BJ (cell line): ENCODE measurements at regions not wholly inside any gene's neighbourhood (a gene's known extent, or its start where the extent isn't known, plus 50 kb on each side); places are given as distances from the start of the nearest gene placed in this dataset.

Source experiments
- CTCF ChIA-PET: fragments of 350-600 bp; formaldehyde crosslinking; extraction: SDS; loops from one replicate; lab custom pipeline; 2021; ENCODE audit warnings: antibody characterized with exemption, inconsistent platforms; lab: Yijun Ruan, JAX
- POLR2A ChIA-PET: fragments of 300-600 bp; sonication (Branson Sonifier 250); formaldehyde crosslinking; extraction: SDS; loops from one replicate; lab custom pipeline; 2021; ENCODE audit warnings: antibody characterized with exemption; lab: Charles Lee
- DNase-seq: peaks from one replicate; pipeline ENCODE4 v3.0.0-alpha.2; 2011; ENCODE audit warnings: low read depth
- H3K27me3 ChIP-seq: 2 replicates; pipeline ENCODE4 v1.6.0; 2011; ENCODE audit warnings: low read length; ENCODE audit not compliant: control insufficient read depth, insufficient read depth
- H3K36me3 ChIP-seq: 2 replicates; pipeline ENCODE4 v1.5.1; 2011; ENCODE audit warnings: low read length; ENCODE audit not compliant: control insufficient read depth, insufficient read depth
- H3K4me3 ChIP-seq: 2 replicates; pipeline ENCODE4 v1.5.1; 2011; ENCODE audit warnings: low read depth, mild to moderate bottlenecking, control low read depth, low read length
- TF ChIP-seq, protein P1 (sequence below): IDR thresholded peaks from 2 replicates; pipeline ENCODE4 v1.5.1; 2011; ENCODE audit warnings: low read depth, mild to moderate bottlenecking, control low read depth, inconsistent platforms, low read length, moderate library complexity; ENCODE audit not compliant: insufficient read depth

DNA sequence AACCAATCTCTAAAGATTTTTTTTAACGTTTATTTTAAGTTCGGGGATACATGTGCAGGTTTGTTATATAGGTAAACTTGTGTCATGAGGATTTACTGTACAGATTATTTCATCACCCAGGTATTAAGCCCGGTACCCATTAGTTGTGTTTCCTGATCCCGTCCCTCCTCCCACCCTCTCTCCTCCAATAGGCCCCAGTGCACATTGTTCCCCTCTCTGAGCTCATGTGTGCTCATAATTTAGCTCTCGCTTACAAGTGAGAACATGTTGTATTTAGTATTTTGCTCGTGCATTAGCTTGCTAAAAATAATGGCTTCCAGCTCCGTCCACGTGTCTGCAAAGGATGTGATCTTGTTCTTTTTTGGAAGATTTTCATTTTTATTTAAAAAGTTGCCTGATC, 2309.4 kb upstream of the AGA start:
- H3K4me3 ChIP-seq, result no peak overlapping the region
- ChIA-PET CTCF (no interaction called here), POLR2A (no interaction called here)
- TF ChIP-seq, protein P1, sequence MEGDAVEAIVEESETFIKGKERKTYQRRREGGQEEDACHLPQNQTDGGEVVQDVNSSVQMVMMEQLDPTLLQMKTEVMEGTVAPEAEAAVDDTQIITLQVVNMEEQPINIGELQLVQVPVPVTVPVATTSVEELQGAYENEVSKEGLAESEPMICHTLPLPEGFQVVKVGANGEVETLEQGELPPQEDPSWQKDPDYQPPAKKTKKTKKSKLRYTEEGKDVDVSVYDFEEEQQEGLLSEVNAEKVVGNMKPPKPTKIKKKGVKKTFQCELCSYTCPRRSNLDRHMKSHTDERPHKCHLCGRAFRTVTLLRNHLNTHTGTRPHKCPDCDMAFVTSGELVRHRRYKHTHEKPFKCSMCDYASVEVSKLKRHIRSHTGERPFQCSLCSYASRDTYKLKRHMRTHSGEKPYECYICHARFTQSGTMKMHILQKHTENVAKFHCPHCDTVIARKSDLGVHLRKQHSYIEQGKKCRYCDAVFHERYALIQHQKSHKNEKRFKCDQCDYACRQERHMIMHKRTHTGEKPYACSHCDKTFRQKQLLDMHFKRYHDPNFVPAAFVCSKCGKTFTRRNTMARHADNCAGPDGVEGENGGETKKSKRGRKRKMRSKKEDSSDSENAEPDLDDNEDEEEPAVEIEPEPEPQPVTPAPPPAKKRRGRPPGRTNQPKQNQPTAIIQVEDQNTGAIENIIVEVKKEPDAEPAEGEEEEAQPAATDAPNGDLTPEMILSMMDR, result no peak
- no peak for DNase-seq
- no peaks in the 10 kb centered on the region for H3K36me3 ChIP-seq
- H3K27me3 ChIP-seq, result no peaks in the 10 kb centered on the region

DNA sequence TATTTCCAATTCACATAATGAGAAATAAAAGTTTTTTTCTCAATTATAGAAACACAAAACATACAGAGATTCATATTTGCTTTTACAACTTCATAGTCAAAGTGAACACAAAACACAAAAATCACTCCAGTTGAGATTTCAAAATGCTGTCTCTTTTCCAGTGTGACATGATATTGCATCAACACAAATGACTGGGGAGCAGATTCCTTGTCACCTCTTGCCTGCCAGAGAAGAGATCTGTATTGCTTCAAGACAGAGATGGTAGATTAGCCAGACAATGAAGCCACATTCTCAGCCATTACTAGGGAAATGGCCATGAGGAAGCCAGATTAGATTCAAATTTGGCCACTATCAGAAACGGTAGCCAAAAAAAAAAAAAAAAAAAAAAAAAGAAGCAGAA, 2313.1 kb upstream of the AGA start:
- H3K4me3 ChIP-seq, result no peak overlapping the region
- no peak for DNase-seq
- ChIA-PET CTCF (no interaction called here), POLR2A (no interaction called here)
- H3K36me3 ChIP-seq, result no peaks in the 10 kb centered on the region
- H3K27me3 ChIP-seq, result no peaks in the 10 kb centered on the region
- TF ChIP-seq, protein P1, result no peak

DNA sequence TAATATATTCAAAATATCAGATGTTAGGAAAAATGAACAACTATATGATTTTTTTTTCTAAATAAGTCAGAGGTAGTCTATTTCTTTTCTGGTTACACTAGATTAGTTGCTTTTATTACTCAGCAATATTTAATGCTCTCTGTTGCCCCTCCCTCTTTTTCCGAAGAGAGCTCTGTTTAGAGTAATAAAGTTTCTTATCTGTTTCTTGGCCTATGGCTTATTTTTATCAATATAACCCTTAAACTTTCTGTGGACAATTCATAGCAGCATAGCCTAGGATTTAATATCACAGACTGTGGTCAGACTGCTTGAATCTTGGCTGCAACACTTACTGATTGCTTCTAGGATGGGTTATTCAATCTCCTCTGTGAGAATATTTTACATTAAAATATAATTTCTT, 2315.4 kb upstream of the AGA start:
- no peaks in the 10 kb centered on the region for H3K27me3 ChIP-seq
- CTCF ChIA-PET, result no interaction called here

DNA sequence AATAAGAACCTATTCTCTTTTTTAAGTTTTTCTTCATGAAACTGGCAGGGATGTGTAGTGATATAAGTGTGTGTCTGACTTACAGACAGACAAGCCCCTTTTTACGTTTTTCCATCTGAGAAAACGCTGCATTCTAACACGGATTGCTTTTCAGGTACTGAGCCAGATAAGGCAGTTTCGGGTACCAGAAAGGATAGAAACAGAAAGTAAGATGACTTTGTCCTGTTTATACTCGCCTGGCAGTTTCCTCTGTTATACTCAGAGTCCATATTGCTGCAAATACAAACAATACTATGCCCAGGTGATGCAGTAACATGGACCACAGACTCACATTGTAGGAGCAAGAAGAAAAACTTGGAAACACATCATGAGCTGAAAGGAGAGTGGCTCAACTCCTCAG, 2320.6 kb upstream of the AGA start:
- TF ChIP-seq, protein P1, result no peak
- ChIA-PET POLR2A (no interaction called here), CTCF (no interaction called here)
- H3K36me3 ChIP-seq, result no peaks in the 10 kb centered on the region
- H3K4me3 ChIP-seq, result no peak overlapping the region
- no peaks in the 10 kb centered on the region for H3K27me3 ChIP-seq
- DNase-seq, result no peak

More for the DNA sequence above, 2315.4 kb upstream of the AGA start:
- TF ChIP-seq, protein P1, result no peak
- Histone ChIP-seq H3K4me3 (no peak overlapping the region), H3K36me3 (no peaks in the 10 kb centered on the region)
- POLR2A ChIA-PET, result no interaction called here
- no peak for DNase-seq

DNA sequence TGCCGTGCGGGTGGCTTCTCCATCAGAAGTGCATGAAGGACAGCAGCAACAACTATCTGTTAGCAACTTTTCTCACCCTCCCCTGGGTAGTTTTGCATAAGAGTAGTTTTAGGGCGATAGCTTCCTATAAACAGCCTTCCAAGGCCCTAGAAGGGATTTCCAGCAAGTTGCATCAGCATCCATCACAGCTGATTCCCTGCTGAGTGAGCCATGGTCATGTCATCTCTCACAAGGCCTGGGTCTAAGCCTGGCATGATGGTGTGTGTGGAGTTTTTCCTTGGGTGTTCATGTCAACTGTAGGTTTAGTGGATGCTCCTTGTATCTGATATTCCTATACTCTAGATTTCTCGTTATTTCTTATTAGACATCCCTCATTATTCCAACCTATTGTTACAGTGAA, 2324.7 kb upstream of the AGA start:
- TF ChIP-seq, protein P1, result no peak
- no peaks in the 10 kb centered on the region for H3K27me3 ChIP-seq
- H3K36me3 ChIP-seq, result no peaks in the 10 kb centered on the region
- H3K4me3 ChIP-seq, result no peak overlapping the region
- DNase-seq, result no peak
- CTCF ChIA-PET, result no interaction called here
- POLR2A ChIA-PET, result no interaction called here
